ENCODE measurements at regions not wholly inside any gene's neighbourhood (a gene's known extent, or its start where the extent isn't known, plus 50 kb on each side); places are given as distances from the start of the nearest gene placed in this dataset.
"Not testable (repeated sequence)": the region's sequence is repeated elsewhere in the genome, so short reads cannot be mapped to it uniquely, and the experiment has no call there.

- DNase-seq (ENCODE audit: low read depth in 2 of 2): no peak
Measured at GRCh38 chr6:144534180-144534579, 249.0 kb downstream of the UTRN start.

- no peak for DNase-seq (ENCODE audit: low read depth in 2 of 2)
Measured at GRCh38 chr6:144535630-144536029, 250.5 kb downstream of the UTRN start.

GRCh38 chr6:144536079-144536478, 250.9 kb downstream of the UTRN start:
- no peak for DNase-seq (ENCODE audit: low read depth in 2 of 2)

GRCh38 chr6:144543006-144543871, 258.1 kb downstream of the UTRN start:
- no peak for DNase-seq (ENCODE audit: low read depth in 2 of 2)

- DNase-seq (ENCODE audit: low read depth in 2 of 2): no peak
Measured at GRCh38 chr6:144544266-144544830, 259.2 kb downstream of the UTRN start.

- DNase-seq (ENCODE audit: low read depth in 2 of 2): no peak
Measured at GRCh38 chr6:144546807-144547206, 261.7 kb downstream of the UTRN start.

GRCh38 chr6:144547409-144547808, 262.3 kb downstream of the UTRN start:
- DNase-seq (ENCODE audit: low read depth in 2 of 2): no peak

- no peak for DNase-seq (ENCODE audit: low read depth in 2 of 2)
Measured at GRCh38 chr6:144548536-144548935, 263.4 kb downstream of the UTRN start.

- DNase-seq (ENCODE audit: low read depth in 2 of 2): no peak
Measured at GRCh38 chr6:144549837-144550747, 265.0 kb downstream of the UTRN start.

GRCh38 chr6:144551339-144551738, 266.2 kb downstream of the UTRN start:
- no peak for DNase-seq (ENCODE audit: low read depth in 2 of 2)

GRCh38 chr6:144555066-144555465, 269.9 kb downstream of the UTRN start:
- no peak for DNase-seq (ENCODE audit: low read depth in 2 of 2)

- no peak for DNase-seq (ENCODE audit: low read depth in 2 of 2)
Measured at GRCh38 chr6:144559865-144560593, 274.9 kb downstream of the UTRN start.

GRCh38 chr6:144561455-144562043, 276.4 kb downstream of the UTRN start:
- no peak for DNase-seq (ENCODE audit: low read depth in 2 of 2)

GRCh38 chr6:144564202-144564601, 279.1 kb downstream of the UTRN start:
- no peak for DNase-seq (ENCODE audit: low read depth in 2 of 2)

GRCh38 chr6:144566868-144567615, 281.9 kb downstream of the UTRN start:
- no peak for DNase-seq (ENCODE audit: low read depth in 2 of 2)

- no peak for DNase-seq (ENCODE audit: low read depth in 2 of 2)
Measured at GRCh38 chr6:144568241-144568640, 283.1 kb downstream of the UTRN start.

GRCh38 chr6:144572541-144572940, 287.4 kb downstream of the UTRN start:
- not testable (repeated sequence) for DNase-seq (ENCODE audit: low read depth in 2 of 2)

- DNase-seq (ENCODE audit: low read depth in 2 of 2): no peak
Measured at GRCh38 chr6:144574796-144575195, 289.7 kb downstream of the UTRN start.

- DNase-seq (ENCODE audit: low read depth in 2 of 2): no peak
Measured at GRCh38 chr6:144575327-144575726, 290.2 kb downstream of the UTRN start.

GRCh38 chr6:144576871-144577270, 291.7 kb downstream of the UTRN start:
- DNase-seq (ENCODE audit: low read depth in 2 of 2): no peak

All from stimulated activated CD8-positive, alpha-beta memory T cell treated with anti-CD3 and anti-CD28 coated beads, Interleukin-15, amount 100 ng/mL, for 4 hours (primary cell).